NT2/D1 (cell line): ENCODE measurements at regions not wholly inside any gene's neighbourhood (a gene's known extent, or its start where the extent isn't known, plus 50 kb on each side); places are given as distances from the start of the nearest gene placed in this dataset.

Source experiments
- YY1 ChIP-seq: IDR thresholded peaks from 2 replicates; pipeline ENCODE4 v1.6.1; 2011; ENCODE audit not compliant: insufficient read length, insufficient read depth
- ZNF274 ChIP-seq: IDR thresholded peaks from 2 replicates; pipeline ENCODE4 v1.6.1; 2011; ENCODE audit warnings: mild to moderate bottlenecking, low read depth, low read length

DNA sequence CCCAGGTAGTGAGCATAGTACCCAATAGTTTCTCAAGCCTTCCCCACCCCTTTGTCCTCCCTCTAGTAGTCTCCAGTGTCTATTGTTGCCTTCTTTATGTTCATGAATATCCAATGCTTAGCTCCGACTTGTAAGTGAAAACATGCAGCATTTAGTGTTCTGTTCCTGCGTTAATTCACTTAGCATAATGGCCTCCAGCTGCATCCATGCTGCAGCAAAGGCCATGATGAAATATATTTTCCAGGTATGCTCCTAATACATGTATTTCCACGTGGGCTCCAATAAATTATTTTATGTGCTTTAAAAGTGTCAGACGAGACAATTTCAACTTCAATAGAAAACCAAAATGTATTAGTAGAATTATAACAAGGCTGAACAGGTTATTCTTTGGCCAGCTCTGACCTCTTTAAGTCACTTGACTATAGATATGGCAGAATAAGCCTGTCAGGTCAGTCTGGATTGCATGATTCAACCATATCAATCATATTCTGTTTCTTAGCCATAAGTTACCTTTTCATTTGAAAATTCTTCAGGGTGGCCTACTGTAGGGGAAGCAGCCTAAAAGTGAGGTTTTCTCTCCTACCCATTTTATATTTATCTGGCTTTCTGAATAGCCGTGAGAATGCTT lies 2291.6 kb upstream of the WWC1 start:
- TF ChIP-seq ZNF274: no peak
- no peak for TF ChIP-seq YY1
